CD14-positive monocyte (primary cell): ENCODE measurements at regions not wholly inside any gene's neighbourhood (a gene's known extent, or its start where the extent isn't known, plus 50 kb on each side); places are given as distances from the start of the nearest gene placed in this dataset.

Experiments used
- DNase-seq, 3 donors: peaks; one replicate each; pipeline ENCODE4 v3.0.0-alpha.2; 2011 to 2022
- H2AFZ ChIP-seq: 2 replicates; pipeline ENCODE4 v1.6.0; 2012; ENCODE audit warnings: mild to moderate bottlenecking, low read depth, low read length, inconsistent platforms; ENCODE audit not compliant: insufficient read depth, poor library complexity, severe bottlenecking
- H3K27ac ChIP-seq, 2 donors: 1 replicate in 1 of 2; 2 replicates in 1 of 2; pipeline ENCODE4 v1.5.1; 2012 to 2013; ENCODE audit warnings: low read length in 2 of 2, control low read depth in 1 of 2, inconsistent platforms in 1 of 2, low read depth in 1 of 2, mild to moderate bottlenecking in 1 of 2
- H3K27me3 ChIP-seq, 2 donors: one replicate each; pipeline versions ENCODE4 v1.6.0 to v1.6.1; 2011 to 2013; ENCODE audit warnings: low read length in 2 of 2; ENCODE audit not compliant: control insufficient read depth in 2 of 2, insufficient read depth in 2 of 2
- H3K36me3 ChIP-seq, 2 donors: replicated peaks in 1 of 2; 1 replicate in 1 of 2; 2 replicates in 1 of 2; pipeline versions ENCODE4 v1.5.1 to v1.6.1; 2012 to 2013; ENCODE audit warnings: low read length in 2 of 2, control low read depth in 1 of 2, inconsistent platforms in 1 of 2, mild to moderate bottlenecking in 1 of 2; ENCODE audit not compliant: insufficient read depth in 2 of 2, control insufficient read depth in 1 of 2
- H3K4me1 ChIP-seq, 2 donors: 1 replicate in 1 of 2; 2 replicates in 1 of 2; pipeline versions ENCODE4 v1.5.1 to v1.6.1; 2012 to 2013; ENCODE audit warnings: low read length in 2 of 2, control low read depth in 1 of 2, inconsistent platforms in 1 of 2, mild to moderate bottlenecking in 1 of 2, moderate library complexity in 1 of 2; ENCODE audit not compliant: insufficient read depth in 2 of 2, control insufficient read depth in 1 of 2
- H3K4me2 ChIP-seq: replicated peaks from 2 replicates; pipeline ENCODE3; 2012; ENCODE audit warnings: low read length, moderate library complexity, mild to moderate bottlenecking; ENCODE audit not compliant: poor library complexity, severe bottlenecking; ENCODE audit errors: extremely low read depth
- H3K4me3 ChIP-seq, 3 experiments: fragments of 200-600 bp in 1 of 3; sonication (generic) in 1 of 3; replicated peaks in 1 of 3; 1 replicate in 2 of 3; 2 replicates in 1 of 3; pipeline ENCODE4 v1.5.1; 2011 to 2013; ENCODE audit warnings: low read length in 3 of 3, mild to moderate bottlenecking in 3 of 3, control low read depth in 2 of 3, low read depth in 2 of 3, inconsistent platforms in 1 of 3, moderate library complexity in 1 of 3
- H3K79me2 ChIP-seq: 2 replicates; pipeline ENCODE4 v1.6.0; 2012; ENCODE audit warnings: mild to moderate bottlenecking, control low read depth, inconsistent platforms, low read length, moderate library complexity; ENCODE audit not compliant: insufficient read depth
- H3K9ac ChIP-seq: 2 replicates; pipeline ENCODE4 v1.6.0; 2017; ENCODE audit warnings: low read length, mild to moderate bottlenecking; ENCODE audit not compliant: insufficient read depth, poor library complexity, severe bottlenecking
- H3K9me3 ChIP-seq, 2 donors: replicated peaks in 1 of 2; 1 replicate in 1 of 2; 2 replicates in 1 of 2; pipeline versions ENCODE4 v1.5.1 to v1.6.1; 2012 to 2013; ENCODE audit warnings: low read length in 2 of 2, control low read depth in 1 of 2; ENCODE audit not compliant: control insufficient read depth in 1 of 2, insufficient read depth in 1 of 2
- H4K20me1 ChIP-seq: 2 replicates; pipeline ENCODE4 v1.6.0; 2012; ENCODE audit warnings: mild to moderate bottlenecking, low read length, control low read depth, moderate library complexity; ENCODE audit not compliant: insufficient read depth
- H3K27ac Mint-ChIP-seq, 7 donors: one replicate each; pipeline ENCODE4 v1.8.0; 2020; ENCODE audit warnings: mild to moderate bottlenecking in 7 of 7, mixed read lengths in 7 of 7, moderate library complexity in 6 of 7, inconsistent platforms in 2 of 7
- H3K27me3 Mint-ChIP-seq, 3 donors: one replicate each; pipeline ENCODE4 v1.8.0; 2021 to 2022; ENCODE audit warnings: low read depth in 3 of 3, mild to moderate bottlenecking in 3 of 3, mixed read lengths in 3 of 3, moderate library complexity in 3 of 3, inconsistent platforms in 1 of 3
- H3K36me3 Mint-ChIP-seq, 2 donors: one replicate each; pipeline ENCODE4 v1.8.0; 2020; ENCODE audit warnings: mixed read lengths in 2 of 2, inconsistent platforms in 1 of 2, mild to moderate bottlenecking in 1 of 2
- H3K4me1 Mint-ChIP-seq: one replicate; pipeline ENCODE4 v1.8.0; 2020; ENCODE audit warnings: mild to moderate bottlenecking, mixed read lengths
- H3K4me3 Mint-ChIP-seq, 2 donors: one replicate each; pipeline ENCODE4 v1.8.0; 2020; ENCODE audit warnings: mild to moderate bottlenecking in 2 of 2, mixed read lengths in 2 of 2, moderate library complexity in 1 of 2
- H3K9me3 Mint-ChIP-seq, 7 donors: one replicate each; pipeline ENCODE4 v1.8.0; 2020 to 2022; ENCODE audit warnings: mixed read lengths in 7 of 7, mild to moderate bottlenecking in 6 of 7, moderate library complexity in 6 of 7, inconsistent platforms in 2 of 7
- WGBS: methylation state at CpG from one replicate; pipeline ENCODE4 v1.1.5; 2013; ENCODE audit warnings: missing lambda C conversion rate; ENCODE audit not compliant: insufficient coverage; 5-methylcytosine and 5-hydroxymethylcytosine counted together
- intact Hi-C, 2 donors: fragments of 100-400 bp; cut with micrococcal nuclease; formaldehyde crosslinking; loops; one replicate each; pipeline versions ENCODE4 v1.15.0 to v1.15.1; 2023
- TF ChIP-seq, protein P1 (sequence below): fragments of 200-600 bp; IDR thresholded peaks from one replicate; pipeline ENCODE4 v1.8.0; 2022; ENCODE audit warnings: antibody characterized with exemption, mild to moderate bottlenecking

DNA sequence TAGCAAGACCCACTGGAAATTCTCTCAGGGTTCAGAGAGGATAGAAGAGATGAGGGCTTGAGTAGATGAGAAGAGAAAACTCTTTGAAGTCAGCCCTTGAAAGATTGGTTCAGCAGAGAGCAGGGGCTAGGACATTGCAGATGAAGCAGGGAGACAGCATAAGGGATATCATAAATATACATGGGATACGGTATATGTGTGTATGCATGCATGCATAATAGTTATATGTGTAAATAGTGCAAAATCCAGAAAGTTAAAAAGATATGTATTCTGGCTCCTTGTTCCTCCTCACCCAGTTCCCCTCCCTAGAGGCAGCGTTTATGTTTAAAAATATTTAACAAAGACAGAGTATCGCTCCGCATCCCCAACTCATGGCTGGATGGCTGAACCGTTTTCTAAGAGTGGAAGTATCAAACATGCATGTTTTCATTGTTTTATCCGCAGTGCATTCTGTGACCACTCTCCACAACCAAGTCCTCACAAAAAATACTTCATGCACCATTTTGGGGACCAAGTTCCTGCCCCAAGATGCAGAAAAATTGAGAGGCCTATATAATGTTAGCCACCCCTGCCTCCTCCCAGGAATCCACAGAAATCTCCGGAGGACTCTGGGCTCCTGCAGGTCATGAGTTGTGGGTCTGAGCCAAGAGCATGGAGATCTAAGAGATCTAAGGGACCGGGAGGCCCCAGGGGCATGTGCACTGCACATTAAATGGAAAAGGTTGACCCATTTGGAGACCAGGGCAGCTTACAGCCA, 119.5 kb downstream of the MTX3 start:
- H3K27ac Mint-ChIP-seq = no peak overlapping the region

DNA sequence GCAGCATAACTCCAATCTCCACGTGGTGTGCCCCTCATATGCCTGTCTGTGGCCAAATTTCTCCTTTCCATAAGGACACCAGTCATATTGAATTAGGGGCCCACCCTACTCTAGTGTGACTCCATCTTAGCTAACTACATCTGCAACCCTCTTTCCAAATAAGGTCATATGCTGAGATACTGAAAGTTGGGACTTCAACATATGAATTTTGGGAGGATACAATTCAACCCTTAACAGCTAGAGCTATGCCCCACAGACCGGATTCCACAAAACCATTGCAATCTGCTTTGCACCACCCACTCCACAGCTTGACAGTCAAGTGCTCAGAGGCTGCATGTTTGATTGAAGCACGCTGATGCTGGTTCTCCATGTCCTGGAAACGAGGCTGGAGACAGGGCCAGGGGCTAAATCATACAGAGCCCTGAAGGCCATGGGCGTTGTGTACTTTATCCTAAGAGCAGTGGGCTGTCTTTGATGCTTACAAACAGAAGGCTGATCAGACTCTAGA, 122.8 kb downstream of the MTX3 start:
- Mint-ChIP-seq H3K27me3 (peaks cover 9 to 13% (median 10%) of the 10 kb centered on the region in 3 donors), H3K36me3 (no peaks in the 10 kb centered on the region), H3K4me1 (no peaks in the 10 kb centered on the region), H3K4me3 (no peak overlapping the region), H3K27ac (no peak overlapping the region), H3K9me3 (peaks cover 0 to 3% (median 0%) of the 10 kb centered on the region in 7 donors)
- Histone ChIP-seq H3K4me3 (no peak overlapping the region), H3K36me3 (no peaks in the 10 kb centered on the region), H4K20me1 (no peaks in the 10 kb centered on the region), H3K27me3 (no peaks in the 10 kb centered on the region), H2AFZ (no peak overlapping the region), H3K9me3 (no peaks in the 10 kb centered on the region), H3K79me2 (no peaks in the 10 kb centered on the region), H3K27ac (no peak overlapping the region), H3K9ac (no peak overlapping the region), H3K4me2 (no peak overlapping the region), H3K4me1 (no peaks in the 10 kb centered on the region)
- WGBS = 67% methylated on average over 3 of the region's 5 CpGs
- intact Hi-C loops = no loop called here
- no peak for DNase-seq
- TF ChIP-seq, protein P1, sequence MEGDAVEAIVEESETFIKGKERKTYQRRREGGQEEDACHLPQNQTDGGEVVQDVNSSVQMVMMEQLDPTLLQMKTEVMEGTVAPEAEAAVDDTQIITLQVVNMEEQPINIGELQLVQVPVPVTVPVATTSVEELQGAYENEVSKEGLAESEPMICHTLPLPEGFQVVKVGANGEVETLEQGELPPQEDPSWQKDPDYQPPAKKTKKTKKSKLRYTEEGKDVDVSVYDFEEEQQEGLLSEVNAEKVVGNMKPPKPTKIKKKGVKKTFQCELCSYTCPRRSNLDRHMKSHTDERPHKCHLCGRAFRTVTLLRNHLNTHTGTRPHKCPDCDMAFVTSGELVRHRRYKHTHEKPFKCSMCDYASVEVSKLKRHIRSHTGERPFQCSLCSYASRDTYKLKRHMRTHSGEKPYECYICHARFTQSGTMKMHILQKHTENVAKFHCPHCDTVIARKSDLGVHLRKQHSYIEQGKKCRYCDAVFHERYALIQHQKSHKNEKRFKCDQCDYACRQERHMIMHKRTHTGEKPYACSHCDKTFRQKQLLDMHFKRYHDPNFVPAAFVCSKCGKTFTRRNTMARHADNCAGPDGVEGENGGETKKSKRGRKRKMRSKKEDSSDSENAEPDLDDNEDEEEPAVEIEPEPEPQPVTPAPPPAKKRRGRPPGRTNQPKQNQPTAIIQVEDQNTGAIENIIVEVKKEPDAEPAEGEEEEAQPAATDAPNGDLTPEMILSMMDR = no peak

More for the DNA sequence above, 119.5 kb downstream of the MTX3 start:
- H3K27ac ChIP-seq = no peak overlapping the region
- Mint-ChIP-seq H3K36me3 (no peaks in the 10 kb centered on the region), H3K9me3 (peaks cover 0 to 3% (median 0%) of the 10 kb centered on the region in 7 donors), H3K4me3 (no peak overlapping the region), H3K4me1 (no peaks in the 10 kb centered on the region), H3K27me3 (peaks cover 10 to 11% (median 11%) of the 10 kb centered on the region in 3 donors)
- no peak overlapping the region for H3K4me3 ChIP-seq
- intact Hi-C loops = no loop called here
- 100% methylated on average over 1 of the region's 8 CpGs for WGBS
- no peak overlapping the region for H2AFZ ChIP-seq
- no peaks in the 10 kb centered on the region for H4K20me1 ChIP-seq
- no peak overlapping the region for H3K9ac ChIP-seq
- no peaks in the 10 kb centered on the region for H3K79me2 ChIP-seq
- H3K27me3 ChIP-seq = no peaks in the 10 kb centered on the region
- H3K4me2 ChIP-seq = no peak overlapping the region
- no peaks in the 10 kb centered on the region for H3K9me3 ChIP-seq
- no peaks in the 10 kb centered on the region for H3K4me1 ChIP-seq
- no peak for DNase-seq
- TF ChIP-seq, protein P1 = no peak
- H3K36me3 ChIP-seq = no peaks in the 10 kb centered on the region
